ENCODE measurements at regions not wholly inside any gene's neighbourhood (a gene's known extent, or its start where the extent isn't known, plus 50 kb on each side); places are given as distances from the start of the nearest gene placed in this dataset.

GRCh38 chr11:127632546-127632945, 632.0 kb upstream of the KIRREL3 start:
- intact Hi-C loops (cut with DNase I) = no loop called here
- H3K9me3 ChIP-seq = no peaks in the 10 kb centered on the region
- H3K27me3 ChIP-seq = no peaks in the 10 kb centered on the region
- H3K36me3 ChIP-seq = no peaks in the 10 kb centered on the region
- no peaks in the 10 kb centered on the region for H3K4me1 ChIP-seq
- DNase-seq (no peak), ATAC-seq (no peak)
- TF ChIP-seq, protein P1, sequence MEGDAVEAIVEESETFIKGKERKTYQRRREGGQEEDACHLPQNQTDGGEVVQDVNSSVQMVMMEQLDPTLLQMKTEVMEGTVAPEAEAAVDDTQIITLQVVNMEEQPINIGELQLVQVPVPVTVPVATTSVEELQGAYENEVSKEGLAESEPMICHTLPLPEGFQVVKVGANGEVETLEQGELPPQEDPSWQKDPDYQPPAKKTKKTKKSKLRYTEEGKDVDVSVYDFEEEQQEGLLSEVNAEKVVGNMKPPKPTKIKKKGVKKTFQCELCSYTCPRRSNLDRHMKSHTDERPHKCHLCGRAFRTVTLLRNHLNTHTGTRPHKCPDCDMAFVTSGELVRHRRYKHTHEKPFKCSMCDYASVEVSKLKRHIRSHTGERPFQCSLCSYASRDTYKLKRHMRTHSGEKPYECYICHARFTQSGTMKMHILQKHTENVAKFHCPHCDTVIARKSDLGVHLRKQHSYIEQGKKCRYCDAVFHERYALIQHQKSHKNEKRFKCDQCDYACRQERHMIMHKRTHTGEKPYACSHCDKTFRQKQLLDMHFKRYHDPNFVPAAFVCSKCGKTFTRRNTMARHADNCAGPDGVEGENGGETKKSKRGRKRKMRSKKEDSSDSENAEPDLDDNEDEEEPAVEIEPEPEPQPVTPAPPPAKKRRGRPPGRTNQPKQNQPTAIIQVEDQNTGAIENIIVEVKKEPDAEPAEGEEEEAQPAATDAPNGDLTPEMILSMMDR (IDR thresholded peaks at IDR 0.05) = no peak
- H3K4me3 ChIP-seq = no peak overlapping the region
- H3K27ac ChIP-seq = no peak overlapping the region

DNA sequence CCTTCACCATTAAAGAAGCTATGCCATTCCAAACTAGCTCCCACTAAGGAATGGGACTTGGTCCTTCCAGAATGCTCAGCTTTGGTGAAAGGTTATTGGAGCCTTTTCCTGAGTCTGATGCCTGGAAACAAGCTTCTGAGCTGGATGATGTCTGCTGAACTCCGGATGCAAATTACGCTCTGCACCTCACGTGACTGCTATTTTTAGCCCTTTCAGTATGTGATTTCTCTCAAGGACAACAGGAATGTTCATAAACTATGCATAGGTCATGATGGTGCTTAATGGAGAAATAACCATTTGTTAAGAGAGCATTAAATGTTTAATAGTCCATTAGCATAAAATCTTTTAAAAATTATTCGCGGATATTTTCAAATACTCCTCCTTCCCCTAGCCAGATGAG, 631.4 kb upstream of the KIRREL3 start:
- Histone ChIP-seq H3K27ac (no peak overlapping the region), H3K9me3 (no peaks in the 10 kb centered on the region), H3K4me3 (no peak overlapping the region), H3K36me3 (no peaks in the 10 kb centered on the region), H3K27me3 (no peaks in the 10 kb centered on the region), H3K4me1 (no peaks in the 10 kb centered on the region)
- intact Hi-C loops (cut with DNase I) = no loop called here
- no peak for ATAC-seq
- DNase-seq = no peak
- TF ChIP-seq, protein P1 (IDR thresholded peaks at IDR 0.05) = no peak

- Histone ChIP-seq H3K9me3 (no peaks in the 10 kb centered on the region), H3K27ac (no peak overlapping the region), H3K36me3 (no peaks in the 10 kb centered on the region), H3K27me3 (no peaks in the 10 kb centered on the region), H3K4me3 (no peak overlapping the region), H3K4me1 (no peaks in the 10 kb centered on the region)
- TF ChIP-seq, protein P1 (IDR thresholded peaks at IDR 0.05) = no peak
- DNase-seq (no peak), ATAC-seq (no peak)
- intact Hi-C loops (cut with DNase I) = no loop called here
Observed at GRCh38 chr11:127629200-127629599, 628.6 kb upstream of the KIRREL3 start.

DNA sequence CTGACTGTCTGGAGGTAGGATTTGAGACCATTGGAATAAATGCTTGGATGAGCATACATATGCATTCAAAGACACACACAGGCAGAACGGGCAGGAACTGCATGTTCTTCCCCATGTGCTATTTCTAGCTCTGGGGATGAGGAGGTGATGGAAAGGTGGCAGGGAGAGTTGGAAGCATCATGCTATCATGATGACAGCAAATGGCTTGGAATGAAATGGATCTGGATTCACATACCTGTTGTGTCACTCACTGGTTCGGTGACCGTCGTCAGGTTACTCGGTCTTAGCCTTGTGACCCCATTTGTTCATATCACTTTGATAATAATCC, 627.9 kb upstream of the KIRREL3 start:
- DNase-seq (no peak), ATAC-seq (no peak)
- Histone ChIP-seq H3K36me3 (no peaks in the 10 kb centered on the region), H3K27ac (no peak overlapping the region), H3K4me1 (no peaks in the 10 kb centered on the region), H3K9me3 (no peaks in the 10 kb centered on the region), H3K27me3 (no peaks in the 10 kb centered on the region), H3K4me3 (no peak overlapping the region)
- intact Hi-C loops (cut with DNase I) = no loop called here
- TF ChIP-seq, protein P1 (IDR thresholded peaks at IDR 0.05) = no peak

DNA sequence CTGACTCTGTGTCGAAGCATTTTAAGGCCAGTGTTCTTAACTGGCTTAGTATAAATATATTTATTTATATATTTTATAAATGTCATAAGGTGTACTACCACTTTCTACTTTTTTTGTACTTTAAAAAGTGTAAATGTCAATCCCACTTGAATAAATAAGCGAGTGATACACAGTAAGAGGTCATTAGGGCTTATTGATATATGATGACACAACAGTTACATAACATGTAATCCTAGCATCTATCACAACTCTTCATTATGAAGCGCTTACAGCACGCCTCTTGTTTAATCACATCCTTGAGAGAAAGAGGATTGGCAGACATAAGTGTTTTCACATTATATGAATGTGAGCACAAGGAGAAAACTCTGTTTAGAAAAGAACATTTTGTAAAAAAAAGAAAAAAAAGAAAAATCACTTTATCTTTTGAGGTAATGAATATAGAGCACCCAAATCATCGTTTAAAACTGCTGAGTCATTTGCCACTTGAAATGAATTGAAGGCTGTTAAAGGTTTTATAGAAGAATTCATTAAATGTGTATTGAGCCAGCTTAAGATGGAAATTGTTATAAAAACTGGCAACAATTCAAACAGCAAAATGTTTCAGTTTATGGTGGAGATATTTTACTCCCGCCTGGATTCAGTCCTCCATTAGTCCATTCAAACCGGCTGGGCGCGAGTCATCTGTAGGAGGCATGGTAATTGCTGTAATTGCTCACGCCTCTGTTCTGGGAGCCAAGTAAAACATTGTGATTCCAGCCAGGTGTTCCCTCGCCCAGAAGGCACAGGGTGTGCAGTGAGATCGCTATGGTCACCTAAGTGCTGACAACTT, 627.3 kb upstream of the KIRREL3 start:
- H3K9me3 ChIP-seq = no peaks in the 10 kb centered on the region
- DNase-seq (peak in 3 of 4 donors; percentile 18 to 65 (median 35)), ATAC-seq (peak; percentile 82)
- TF ChIP-seq, protein P1 (IDR thresholded peaks at IDR 0.05) = no peak
- no peaks in the 10 kb centered on the region for H3K27me3 ChIP-seq
- H3K36me3 ChIP-seq = no peaks in the 10 kb centered on the region
- H3K27ac ChIP-seq = no peak overlapping the region
- no peak overlapping the region for H3K4me3 ChIP-seq
- no peaks in the 10 kb centered on the region for H3K4me1 ChIP-seq
- intact Hi-C loops (cut with DNase I) = no loop called here
